ENCODE measurements at regions not wholly inside any gene's neighbourhood (a gene's known extent, or its start where the extent isn't known, plus 50 kb on each side); places are given as distances from the start of the nearest gene placed in this dataset.
"Not testable (repeated sequence)": the region's sequence is repeated elsewhere in the genome, so short reads cannot be mapped to it uniquely, and the experiment has no call there.

DNA sequence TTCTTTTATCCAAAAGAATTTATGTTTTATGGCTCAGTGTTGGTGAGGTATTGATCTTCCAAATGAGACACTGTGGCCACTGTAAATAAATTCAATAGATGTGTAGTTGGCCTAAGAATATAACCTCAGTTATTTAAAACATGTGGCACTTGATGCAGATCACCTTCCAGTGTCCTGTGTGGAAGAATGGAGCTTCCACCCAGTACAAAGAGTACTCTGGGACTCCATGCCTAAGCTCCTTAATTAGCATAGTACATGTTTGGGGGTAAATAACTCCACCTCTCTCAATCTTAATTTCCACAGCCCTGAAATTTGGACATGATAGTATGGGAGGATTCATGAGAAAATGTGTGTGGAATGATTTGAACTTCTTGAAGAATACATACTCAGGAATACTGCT is 105.7 kb downstream of the SPDYE17 start:
- TF ChIP-seq, protein P1, sequence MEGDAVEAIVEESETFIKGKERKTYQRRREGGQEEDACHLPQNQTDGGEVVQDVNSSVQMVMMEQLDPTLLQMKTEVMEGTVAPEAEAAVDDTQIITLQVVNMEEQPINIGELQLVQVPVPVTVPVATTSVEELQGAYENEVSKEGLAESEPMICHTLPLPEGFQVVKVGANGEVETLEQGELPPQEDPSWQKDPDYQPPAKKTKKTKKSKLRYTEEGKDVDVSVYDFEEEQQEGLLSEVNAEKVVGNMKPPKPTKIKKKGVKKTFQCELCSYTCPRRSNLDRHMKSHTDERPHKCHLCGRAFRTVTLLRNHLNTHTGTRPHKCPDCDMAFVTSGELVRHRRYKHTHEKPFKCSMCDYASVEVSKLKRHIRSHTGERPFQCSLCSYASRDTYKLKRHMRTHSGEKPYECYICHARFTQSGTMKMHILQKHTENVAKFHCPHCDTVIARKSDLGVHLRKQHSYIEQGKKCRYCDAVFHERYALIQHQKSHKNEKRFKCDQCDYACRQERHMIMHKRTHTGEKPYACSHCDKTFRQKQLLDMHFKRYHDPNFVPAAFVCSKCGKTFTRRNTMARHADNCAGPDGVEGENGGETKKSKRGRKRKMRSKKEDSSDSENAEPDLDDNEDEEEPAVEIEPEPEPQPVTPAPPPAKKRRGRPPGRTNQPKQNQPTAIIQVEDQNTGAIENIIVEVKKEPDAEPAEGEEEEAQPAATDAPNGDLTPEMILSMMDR (IDR thresholded peaks at IDR 0.05): not testable (repeated sequence)
- TF ChIP-seq POLR2A (IDR thresholded peaks at IDR 0.05): not testable (repeated sequence)

All from lower leg skin (tissue), 3 donors.